ENCODE measurements at regions not wholly inside any gene's neighbourhood (a gene's known extent, or its start where the extent isn't known, plus 50 kb on each side); places are given as distances from the start of the nearest gene placed in this dataset.
A peak's percentile ranks its signal among the peaks of the same experiment; 100 is the strongest.

- DNase-seq (ENCODE audit: low read depth, low spot score): peak; percentile 39
Measured at GRCh38 chr14:34931206-34931605, 51.6 kb upstream of the SRP54 start.

GRCh38 chr14:34930591-34931091 is 52.2 kb upstream of the SRP54 start:
- no peak for DNase-seq (ENCODE audit: low read depth, low spot score)

DNA sequence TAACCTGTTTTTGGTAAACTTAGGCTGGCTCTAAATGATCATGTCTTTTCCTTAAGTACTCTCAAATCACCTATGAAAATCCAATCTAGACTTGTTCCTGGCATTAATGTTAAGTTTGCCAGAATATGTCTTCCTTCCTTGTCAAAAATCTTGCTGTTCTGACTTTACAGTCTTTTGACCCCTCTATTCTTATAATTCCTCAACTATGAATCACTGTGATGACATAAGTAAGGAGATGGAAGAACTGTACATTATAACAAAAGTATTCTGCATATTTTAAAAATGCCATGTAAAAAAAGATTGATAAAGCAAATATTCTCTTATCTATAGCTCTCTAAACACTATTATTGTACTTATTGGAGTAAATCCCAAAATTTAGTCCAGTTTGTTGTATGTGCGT is 51.4 kb upstream of the BAZ1A start:
- peak; percentile 29 for DNase-seq (ENCODE audit: low read depth, low spot score)

Data from pulmonary artery endothelial cell (primary cell).